HG02981 (cell line): ENCODE measurements at regions not wholly inside any gene's neighbourhood (a gene's known extent, or its start where the extent isn't known, plus 50 kb on each side); places are given as distances from the start of the nearest gene placed in this dataset.

Experiments
- ATAC-seq: cut with Tn5 transposase; IDR thresholded peaks from one replicate; pipeline ENCODE4 v1.9.1; 2021; ENCODE audit warnings: mild to moderate bottlenecking, moderate library complexity; ENCODE audit not compliant: unreplicated experiment

DNA sequence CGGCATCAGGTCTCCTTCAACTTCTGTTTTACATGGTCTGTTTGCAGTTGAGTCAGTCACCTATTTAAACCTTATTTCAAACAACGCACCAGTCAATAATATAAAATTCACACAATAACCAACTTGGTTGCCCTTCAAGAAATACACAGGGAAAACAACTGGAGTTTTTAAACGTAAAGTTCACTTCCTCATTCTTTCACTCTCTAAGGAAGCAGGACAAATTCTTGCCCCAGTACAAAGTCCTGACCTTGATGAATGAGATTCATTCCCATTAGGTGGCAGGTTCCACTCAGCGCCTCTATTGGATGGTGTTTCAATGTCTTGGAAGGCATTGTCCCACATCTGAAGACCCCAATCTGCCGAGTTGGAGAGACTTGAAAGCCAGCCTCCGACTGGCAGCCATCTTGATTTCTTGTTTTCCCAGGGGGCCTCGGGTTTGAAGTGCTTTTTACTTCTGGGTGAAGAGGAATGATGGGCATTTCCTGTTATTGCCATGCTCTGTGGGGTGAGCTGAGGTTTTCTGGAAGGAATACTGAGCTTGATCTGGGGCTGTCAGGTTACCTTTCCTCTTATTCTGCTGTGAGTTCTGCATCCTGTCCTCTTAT, 105.0 kb downstream of the ACER2 start:
- no peak for ATAC-seq

- ATAC-seq = no peak
These were observed 103.5 kb downstream of the ACER2 start for GRCh38 chr9:19512103-19512832.

- ATAC-seq = no peak
These were observed 102.9 kb downstream of the ACER2 start for GRCh38 chr9:19511694-19512093.

- ATAC-seq = no peak
These were observed 102.1 kb downstream of the ACER2 start for GRCh38 chr9:19510907-19511306.
